DMS 273 (cell line): ENCODE measurements at regions not wholly inside any gene's neighbourhood (a gene's known extent, or its start where the extent isn't known, plus 50 kb on each side); places are given as distances from the start of the nearest gene placed in this dataset.
"Not testable (repeated sequence)": the region's sequence is repeated elsewhere in the genome, so short reads cannot be mapped to it uniquely, and the experiment has no call there.

Experiments
- DNase-seq: peaks from one replicate; lab custom pipeline; 2025; ENCODE audit not compliant: unreplicated experiment; lab: John Stamatoyannopoulos, UW

DNA sequence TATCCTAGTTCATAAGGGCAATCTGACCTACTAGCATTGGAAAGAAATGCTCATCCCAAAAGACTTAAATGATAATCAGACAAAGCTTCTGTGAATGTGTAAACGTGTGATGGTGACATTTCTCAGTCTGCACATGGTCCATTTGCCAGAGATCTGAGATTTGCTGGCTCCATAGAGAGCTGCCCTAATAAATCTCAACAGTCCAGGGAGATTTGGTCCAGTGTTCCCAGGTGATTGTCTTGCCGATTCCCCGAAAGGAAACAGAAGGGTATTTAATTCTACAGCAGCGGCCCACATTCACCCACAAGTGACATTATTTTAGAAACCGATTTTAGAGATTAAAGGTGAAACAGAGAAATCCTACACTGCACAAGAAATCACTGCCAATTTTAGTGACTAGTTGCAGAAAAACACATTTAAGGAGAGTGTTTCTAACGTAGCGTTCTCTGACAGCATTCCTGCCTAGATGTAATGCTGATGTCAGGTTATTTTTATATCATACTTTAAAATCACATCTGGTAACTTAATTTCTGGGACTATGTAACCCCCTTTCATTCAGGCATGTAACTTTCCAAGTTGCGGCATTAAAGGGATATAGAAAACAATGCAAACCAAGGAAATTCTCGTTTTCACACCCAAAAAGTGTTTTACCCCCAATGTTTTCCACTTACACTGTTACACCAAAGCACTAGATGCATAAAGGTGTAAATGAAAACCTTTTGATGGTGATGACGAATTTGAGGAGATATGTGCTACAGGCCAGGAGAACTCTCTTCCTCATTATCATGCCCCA, 231.9 kb upstream of the FN1 start:
- DNase-seq, result no peak

GRCh38 chr2:215664847-215665525, 229.1 kb upstream of the FN1 start:
- DNase-seq, result no peak

- no peak for DNase-seq
Measured at GRCh38 chr2:215662715-215663114, 226.8 kb upstream of the FN1 start.

DNA sequence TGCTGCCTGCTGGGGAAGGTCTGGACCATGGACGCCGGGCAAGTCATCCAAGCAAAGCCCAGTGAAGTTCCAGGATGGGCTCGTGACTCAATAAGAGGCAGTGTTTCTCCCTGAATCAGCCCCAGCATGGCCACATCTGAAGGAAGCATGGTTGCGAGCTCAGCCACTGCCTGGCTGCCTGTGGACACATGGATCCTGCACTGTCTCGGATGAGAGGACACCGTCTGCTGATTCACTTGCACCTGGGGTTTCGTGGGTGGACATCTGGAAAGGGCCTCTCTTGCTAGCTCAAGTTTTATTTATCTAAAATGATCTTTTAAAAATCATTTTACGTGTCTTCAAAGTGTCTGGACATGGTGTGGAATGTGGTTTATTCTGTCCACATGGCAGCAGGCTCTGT, 224.8 kb upstream of the FN1 start:
- DNase-seq, result no peak

DNA sequence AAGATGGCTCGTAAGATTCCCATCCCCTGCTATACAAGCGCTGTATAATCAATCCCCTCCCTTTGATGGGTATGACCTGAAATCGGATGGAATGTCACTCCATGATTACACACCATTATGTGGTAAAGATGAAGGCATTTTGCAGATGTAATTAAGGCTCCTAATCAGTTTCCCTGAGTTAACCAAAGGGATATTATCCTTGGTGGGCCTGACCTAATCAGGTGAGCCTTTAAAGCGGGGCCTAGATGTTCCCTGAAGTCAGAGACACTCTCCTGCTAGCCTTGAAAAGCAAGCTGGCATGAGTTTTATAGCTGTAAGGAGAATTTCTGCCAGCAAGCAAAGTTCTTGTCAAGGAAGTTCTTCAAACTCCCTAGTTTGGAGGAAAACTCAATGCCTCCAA, 223.8 kb upstream of the FN1 start:
- no peak for DNase-seq

DNA sequence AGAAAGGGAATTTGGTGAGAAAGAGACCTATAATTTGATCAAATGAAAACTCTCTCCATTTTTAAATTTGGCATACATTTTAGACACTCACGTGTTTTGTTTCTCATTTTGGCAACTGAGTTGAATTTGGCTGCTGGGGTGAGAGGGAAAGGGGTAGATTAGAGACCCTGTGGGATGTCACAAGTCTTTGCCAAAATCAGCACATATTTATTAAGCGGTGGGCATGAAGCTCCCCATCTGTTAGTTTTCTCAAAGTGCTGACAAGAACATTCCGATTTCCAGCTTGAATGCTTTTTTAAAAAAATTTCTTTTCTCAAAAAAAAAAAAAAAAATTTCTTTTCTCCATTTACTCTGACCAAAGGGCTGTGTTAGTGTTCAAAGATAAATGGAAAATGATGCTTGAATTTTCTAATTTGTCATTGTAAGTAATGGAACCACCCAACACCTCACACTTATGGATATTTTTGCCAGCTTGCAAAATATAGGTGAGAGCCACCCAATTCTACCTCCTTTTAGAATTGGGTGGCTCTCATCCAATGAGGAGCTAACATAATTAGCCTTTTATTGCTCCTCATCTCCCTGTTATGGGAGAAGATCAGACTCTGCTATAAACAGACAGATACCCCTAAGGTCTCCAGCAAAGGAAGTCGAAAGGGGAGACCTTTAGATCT, 222.9 kb upstream of the FN1 start:
- no peak for DNase-seq

GRCh38 chr2:215657844-215658243, 222.0 kb upstream of the FN1 start:
- no peak for DNase-seq

GRCh38 chr2:215654148-215654819, 218.4 kb upstream of the FN1 start:
- DNase-seq, result no peak

- DNase-seq, result no peak
Measured at GRCh38 chr2:215653344-215654030, 217.6 kb upstream of the FN1 start.

DNA sequence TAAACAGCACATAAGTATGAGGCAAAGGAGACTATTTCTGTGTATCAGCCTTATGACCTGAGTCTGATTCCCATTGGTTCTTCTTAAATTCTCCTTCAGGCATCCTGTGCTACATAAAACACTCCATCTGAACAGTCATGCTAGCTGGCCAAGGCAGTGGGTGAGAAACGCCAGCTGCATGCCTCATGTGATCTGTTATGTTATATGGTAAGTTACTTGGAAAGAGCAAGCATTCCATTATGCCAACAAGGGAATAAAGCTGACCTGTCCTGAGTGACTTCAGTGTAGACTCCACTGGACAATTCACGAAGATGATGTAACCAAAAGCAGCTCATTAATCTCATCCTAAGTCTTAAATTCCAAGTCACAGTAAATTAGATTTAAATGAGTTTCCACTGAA, 216.5 kb upstream of the FN1 start:
- DNase-seq, result no peak

GRCh38 chr2:215651412-215651811, 215.5 kb upstream of the FN1 start:
- no peak for DNase-seq

DNA sequence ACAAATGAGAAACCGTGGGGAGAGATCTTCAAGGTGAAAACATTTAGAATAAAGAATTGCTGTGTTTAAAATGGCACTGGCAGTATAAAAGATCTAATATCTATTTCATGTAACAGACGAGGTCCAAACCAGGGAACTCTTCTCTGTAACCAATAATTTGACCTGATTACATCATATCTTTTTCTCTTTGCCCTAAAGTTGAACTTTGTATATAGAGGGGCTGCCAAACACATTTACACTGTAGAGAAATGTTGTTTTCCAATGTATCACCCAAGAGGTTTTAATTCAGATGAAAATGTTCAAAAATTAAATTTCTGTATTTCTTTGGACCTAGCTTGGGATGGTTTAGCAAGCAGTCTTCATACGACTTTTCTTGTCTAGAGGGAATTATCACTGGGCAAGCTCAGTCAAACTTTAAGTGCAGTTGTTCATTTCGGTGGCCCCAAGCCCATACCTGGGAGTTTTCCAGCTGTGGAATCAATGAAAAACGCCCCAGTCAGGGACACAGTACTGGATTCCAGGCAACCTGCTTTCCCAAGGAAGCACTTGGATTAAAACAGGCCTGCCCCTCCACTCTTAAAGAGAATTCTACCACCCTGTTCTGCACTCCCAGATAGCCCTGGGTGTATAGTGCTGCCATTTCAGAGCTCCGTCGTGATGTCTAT, 208.5 kb upstream of the FN1 start:
- no peak for DNase-seq

DNA sequence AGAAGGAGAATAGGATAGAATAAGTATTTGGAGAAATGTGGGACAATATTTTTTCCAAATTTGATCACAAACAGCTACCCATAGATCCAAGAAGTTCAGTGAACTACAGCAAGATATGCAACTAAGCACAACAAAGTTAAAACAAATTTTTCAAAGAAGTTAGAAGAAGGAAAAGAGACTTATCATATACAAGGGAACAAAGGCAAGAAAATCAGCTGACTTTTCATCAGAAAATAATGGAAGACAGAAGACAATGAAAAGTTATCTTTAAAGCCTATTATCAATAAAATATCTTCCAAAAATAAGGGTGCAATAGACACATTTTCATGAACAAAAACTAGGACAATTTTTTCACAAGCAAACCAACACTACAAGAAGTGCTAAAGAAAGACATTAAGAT, 202.8 kb upstream of the FN1 start:
- DNase-seq, result no peak

- no peak for DNase-seq
Measured at GRCh38 chr2:215637651-215638050, 201.8 kb upstream of the FN1 start.

DNA sequence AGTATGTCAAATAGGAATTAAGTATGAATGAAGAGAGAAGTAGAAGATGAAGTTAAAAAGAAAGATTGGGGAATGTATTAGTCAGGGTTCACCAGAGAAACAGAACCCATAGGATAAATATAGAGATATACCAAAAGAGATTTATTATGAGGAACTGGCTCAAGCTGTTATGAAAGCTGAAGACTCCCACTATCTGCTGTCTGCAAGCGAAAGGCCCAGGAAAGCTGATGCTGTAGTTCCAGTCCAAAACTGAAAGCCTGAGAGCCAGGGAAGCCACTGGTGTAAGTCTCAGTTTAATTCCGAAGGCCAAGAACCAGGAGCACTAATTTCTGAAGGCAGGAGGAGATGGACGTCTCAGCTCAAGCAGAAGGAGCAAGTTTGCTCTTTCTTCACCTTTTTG, 200.9 kb upstream of the FN1 start:
- no peak for DNase-seq

- DNase-seq, result peak; percentile 35
Measured at GRCh38 chr2:215635788-215636139, 199.9 kb upstream of the FN1 start.

DNA sequence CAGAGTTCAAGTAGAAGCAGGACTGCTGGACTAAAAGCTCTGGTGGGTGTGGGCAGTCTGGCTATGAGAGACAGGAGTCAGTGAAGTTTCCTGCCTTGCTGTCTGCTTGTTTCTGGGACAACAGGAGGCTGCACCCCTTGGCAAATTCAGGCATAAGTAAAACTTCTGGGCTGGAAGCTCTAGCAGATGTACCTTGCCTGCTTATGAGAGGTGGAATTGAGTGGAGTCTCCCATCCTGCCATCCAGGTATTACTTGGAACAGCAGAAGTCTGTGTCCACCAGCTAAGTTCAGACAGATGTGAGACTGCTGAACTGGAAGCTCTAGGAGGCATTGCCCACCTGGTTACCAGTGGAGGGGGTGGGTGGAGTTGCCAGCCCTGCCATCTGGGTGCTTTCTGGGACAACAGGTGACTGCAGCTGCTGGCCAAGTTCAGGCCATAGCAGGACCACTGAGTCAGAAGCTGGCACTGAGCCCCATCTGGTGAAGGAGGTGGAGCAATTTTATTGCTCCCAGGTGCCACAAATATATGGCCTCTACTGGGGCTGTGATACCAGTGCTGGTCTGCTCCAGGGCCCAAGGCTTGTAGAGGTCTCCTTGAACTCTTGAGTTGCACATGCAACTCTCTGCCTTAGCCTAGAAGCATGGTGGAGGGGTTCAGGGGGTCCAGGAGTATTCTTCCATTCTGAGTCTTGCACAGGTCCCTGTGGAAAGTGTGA, 199.4 kb upstream of the FN1 start:
- DNase-seq, result peak; percentile 9

- no peak for DNase-seq
Measured at GRCh38 chr2:215633360-215633759, 197.5 kb upstream of the FN1 start.

DNA sequence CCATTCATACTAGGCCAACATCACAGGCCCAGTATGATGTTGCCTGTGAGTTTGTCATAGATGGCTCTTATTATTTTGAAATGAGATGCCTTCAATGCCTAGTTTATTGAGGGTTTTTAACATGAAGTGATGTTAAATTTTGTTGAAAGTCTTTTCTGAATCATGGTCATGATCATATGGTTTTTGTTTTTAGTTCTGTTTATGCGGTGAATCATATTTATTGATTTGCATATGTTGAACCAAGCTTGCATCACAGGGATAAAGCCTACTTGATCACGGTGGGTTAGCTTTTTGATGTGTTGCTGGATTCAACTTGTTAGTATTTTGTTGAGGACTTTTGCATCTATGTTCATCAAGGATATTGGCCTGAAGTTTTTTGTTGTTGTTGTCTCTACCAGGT, 195.8 kb upstream of the FN1 start:
- DNase-seq, result no peak

- DNase-seq, result not testable (repeated sequence)
Measured at GRCh38 chr2:215630796-215631195, 194.9 kb upstream of the FN1 start.
